SU-DHL-6 (cell line): ENCODE measurements at regions not wholly inside any gene's neighbourhood (a gene's known extent, or its start where the extent isn't known, plus 50 kb on each side); places are given as distances from the start of the nearest gene placed in this dataset.

Experiments used
- CTCF ChIP-seq: fragments of 200-600 bp; sonication (generic); IDR thresholded peaks from one replicate; pipeline ENCODE4 v1.5.1; 2017; ENCODE audit warnings: antibody characterized with exemption, mild to moderate bottlenecking, low read length, moderate library complexity; ENCODE audit not compliant: insufficient read depth, poor library complexity, severe bottlenecking
- EZH2phosphoT487 ChIP-seq: fragments of 200-600 bp; sonication (generic), shearing (Covaris generic); conservative IDR thresholded peaks from 2 replicates; pipeline ENCODE4 v1.6.1; 2018; ENCODE audit warnings: mild to moderate bottlenecking, antibody characterized with exemption, low read length, moderate library complexity, mixed read lengths

DNA sequence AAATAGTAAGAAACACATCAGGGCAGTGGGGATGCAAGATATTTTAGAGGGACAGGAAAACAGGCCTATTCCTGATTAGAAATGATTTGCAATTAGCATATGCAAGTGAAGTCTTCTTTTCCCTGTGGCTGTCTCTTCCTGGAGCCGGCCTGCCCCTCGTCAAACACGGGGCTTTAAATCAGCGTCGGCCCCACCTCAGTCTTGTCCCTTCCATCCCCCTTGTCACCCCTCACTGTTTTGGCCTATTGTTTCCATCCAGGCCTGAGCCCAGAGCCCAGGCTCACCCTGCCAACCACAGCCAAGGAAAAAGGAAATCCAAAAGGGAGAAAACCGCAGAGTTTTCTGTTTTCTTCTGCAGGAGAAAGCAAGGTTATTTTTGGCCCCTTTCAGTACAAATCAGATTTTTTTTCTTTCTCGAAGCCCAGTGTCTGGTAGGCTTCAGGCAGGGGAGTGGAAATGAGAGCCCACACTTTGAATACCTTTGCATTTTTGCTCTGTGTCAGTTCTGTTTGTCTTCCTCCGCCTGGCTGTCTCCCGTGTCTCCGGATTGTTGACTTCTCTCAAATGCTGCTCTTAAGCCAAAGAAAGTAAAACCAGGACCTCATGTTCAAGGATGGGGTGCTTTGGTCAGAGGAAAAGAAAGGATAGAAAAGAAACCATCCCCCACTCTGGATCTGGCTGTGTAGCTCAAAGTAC lies 399.9 kb upstream of the CDH11 start:
- TF ChIP-seq CTCF (no peak), EZH2phosphoT487 (no peak)
